ENCODE measurements at regions not wholly inside any gene's neighbourhood (a gene's known extent, or its start where the extent isn't known, plus 50 kb on each side); places are given as distances from the start of the nearest gene placed in this dataset.

DNA sequence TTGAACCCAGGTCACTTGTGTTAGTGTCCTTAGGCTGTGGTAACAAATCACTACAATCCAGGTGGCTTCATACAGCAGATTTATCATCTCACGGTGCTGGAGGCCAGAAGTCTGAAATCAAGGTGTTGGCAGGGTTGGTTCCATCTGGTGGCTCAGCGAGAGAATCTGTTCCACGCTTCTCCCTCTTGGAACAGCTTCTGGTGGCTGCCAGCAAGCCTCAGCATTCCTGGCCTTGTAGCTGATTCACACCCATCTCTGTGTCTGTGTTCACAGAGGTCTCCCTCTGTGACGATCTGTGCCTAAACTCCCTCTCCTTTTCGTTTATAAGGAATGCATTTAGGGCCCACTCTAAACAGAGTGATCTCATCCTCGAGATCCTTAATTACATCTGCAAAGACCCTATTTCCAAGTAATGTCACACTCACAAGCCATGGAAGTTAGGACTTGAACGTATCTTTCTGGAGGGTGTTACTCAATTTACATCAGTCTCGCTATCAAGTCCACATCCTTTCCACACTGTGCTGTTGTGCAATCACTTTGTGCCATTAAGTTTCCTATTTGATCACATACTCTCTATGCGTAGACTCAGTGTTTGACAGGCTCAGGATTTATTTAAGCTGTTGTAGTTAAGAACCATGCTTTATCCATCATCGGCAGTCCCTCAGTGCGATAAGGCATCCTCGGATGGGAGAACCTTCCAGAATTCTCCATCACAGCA is 164.4 kb downstream of the SOCS6 start:
- WGBS (ENCODE audit: insufficient coverage), result 91% methylated on average over 5 of the region's 12 CpGs
- no peaks in the 10 kb centered on the region for H3K79me2 ChIP-seq (ENCODE audit: insufficient read depth, low read length)
- Mint-ChIP-seq H3K27ac (no peak overlapping the region), H3K4me1 (peaks cover 7% of the 10 kb centered on the region), H3K27me3 (ENCODE audit: low read depth in 3 of 3) (no peaks in the 10 kb centered on the region), H3K9me3 (peaks cover 0 to 1% (median 0%) of the 10 kb centered on the region in 7 donors), H3K36me3 (no peaks in the 10 kb centered on the region), H3K4me3 (no peak overlapping the region)
- no peaks in the 10 kb centered on the region for H4K20me1 ChIP-seq (ENCODE audit: insufficient read depth, low read length)
- no peak overlapping the region for H3K9ac ChIP-seq (ENCODE audit: insufficient read depth, low read length, poor library complexity, severe bottlenecking)
- peaks cover 4 to 5% of the 10 kb centered on the region in 2 donors for H3K4me1 ChIP-seq (ENCODE audit: control insufficient read depth in 1 of 2, insufficient read depth in 2 of 2, low read length in 2 of 2)
- peak in 2 of 3 donors; percentile 19 to 24 for DNase-seq
- no peaks in the 10 kb centered on the region for H3K27me3 ChIP-seq (ENCODE audit: control insufficient read depth in 2 of 2, insufficient read depth in 2 of 2, low read length in 2 of 2)
- no peak overlapping the region for H3K4me2 ChIP-seq (replicated peaks; ENCODE audit: extremely low read depth, low read length, poor library complexity, severe bottlenecking)
- no peak overlapping the region for H2AFZ ChIP-seq (ENCODE audit: insufficient read depth, low read depth, low read length, poor library complexity, severe bottlenecking)
- no peaks in the 10 kb centered on the region for H3K36me3 ChIP-seq (replicated peaks in 1 of 2; ENCODE audit: control insufficient read depth in 1 of 2, insufficient read depth in 2 of 2, low read length in 2 of 2)
- no peak overlapping the region for H3K27ac ChIP-seq (ENCODE audit: low read depth in 1 of 2, low read length in 2 of 2)
- TF ChIP-seq, protein P1, sequence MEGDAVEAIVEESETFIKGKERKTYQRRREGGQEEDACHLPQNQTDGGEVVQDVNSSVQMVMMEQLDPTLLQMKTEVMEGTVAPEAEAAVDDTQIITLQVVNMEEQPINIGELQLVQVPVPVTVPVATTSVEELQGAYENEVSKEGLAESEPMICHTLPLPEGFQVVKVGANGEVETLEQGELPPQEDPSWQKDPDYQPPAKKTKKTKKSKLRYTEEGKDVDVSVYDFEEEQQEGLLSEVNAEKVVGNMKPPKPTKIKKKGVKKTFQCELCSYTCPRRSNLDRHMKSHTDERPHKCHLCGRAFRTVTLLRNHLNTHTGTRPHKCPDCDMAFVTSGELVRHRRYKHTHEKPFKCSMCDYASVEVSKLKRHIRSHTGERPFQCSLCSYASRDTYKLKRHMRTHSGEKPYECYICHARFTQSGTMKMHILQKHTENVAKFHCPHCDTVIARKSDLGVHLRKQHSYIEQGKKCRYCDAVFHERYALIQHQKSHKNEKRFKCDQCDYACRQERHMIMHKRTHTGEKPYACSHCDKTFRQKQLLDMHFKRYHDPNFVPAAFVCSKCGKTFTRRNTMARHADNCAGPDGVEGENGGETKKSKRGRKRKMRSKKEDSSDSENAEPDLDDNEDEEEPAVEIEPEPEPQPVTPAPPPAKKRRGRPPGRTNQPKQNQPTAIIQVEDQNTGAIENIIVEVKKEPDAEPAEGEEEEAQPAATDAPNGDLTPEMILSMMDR (IDR thresholded peaks at IDR 0.05), result no peak
- intact Hi-C loops (cut with micrococcal nuclease), result loop anchor here (5.0 kb wide), 1 partner anchor 256 kb away; no protein-coding TSS in a partner anchor
- H3K9me3 ChIP-seq (replicated peaks in 1 of 2; ENCODE audit: control insufficient read depth in 1 of 2, insufficient read depth in 1 of 2, low read length in 2 of 2), result no peaks in the 10 kb centered on the region
- H3K4me3 ChIP-seq (replicated peaks in 1 of 3; ENCODE audit: low read depth in 2 of 3, low read length in 3 of 3), result no peak overlapping the region

DNA sequence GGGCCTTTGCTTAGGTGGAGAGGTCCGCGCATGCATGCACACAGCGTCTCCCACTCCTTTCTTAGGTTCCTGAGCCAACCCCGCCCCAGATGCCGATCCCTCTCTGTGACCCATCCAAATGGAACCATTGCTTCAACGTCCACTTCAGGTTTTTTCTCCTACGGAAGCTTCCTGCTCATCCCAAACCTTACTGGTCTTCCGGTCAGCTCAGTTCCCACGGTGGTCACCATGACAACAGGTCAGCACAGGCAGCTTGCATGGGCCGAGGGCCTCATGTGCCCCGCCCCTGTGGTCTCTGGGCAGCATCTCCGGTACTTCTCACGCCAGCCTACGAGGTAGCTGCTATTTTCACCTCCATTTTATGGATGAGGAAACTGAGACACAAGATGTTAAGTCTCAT is 163.7 kb downstream of the SOCS6 start:
- Histone ChIP-seq H3K79me2 (ENCODE audit: insufficient read depth, low read length) (no peaks in the 10 kb centered on the region), H3K4me3 (replicated peaks in 1 of 3; ENCODE audit: low read depth in 2 of 3, low read length in 3 of 3) (no peak overlapping the region), H4K20me1 (ENCODE audit: insufficient read depth, low read length) (no peaks in the 10 kb centered on the region), H3K4me1 (ENCODE audit: control insufficient read depth in 1 of 2, insufficient read depth in 2 of 2, low read length in 2 of 2) (peaks cover 4 to 5% of the 10 kb centered on the region in 2 donors), H3K27me3 (ENCODE audit: control insufficient read depth in 2 of 2, insufficient read depth in 2 of 2, low read length in 2 of 2) (no peaks in the 10 kb centered on the region), H3K9me3 (replicated peaks in 1 of 2; ENCODE audit: control insufficient read depth in 1 of 2, insufficient read depth in 1 of 2, low read length in 2 of 2) (no peaks in the 10 kb centered on the region), H2AFZ (ENCODE audit: insufficient read depth, low read depth, low read length, poor library complexity, severe bottlenecking) (no peak overlapping the region), H3K27ac (ENCODE audit: low read depth in 1 of 2, low read length in 2 of 2) (no peak overlapping the region), H3K9ac (ENCODE audit: insufficient read depth, low read length, poor library complexity, severe bottlenecking) (no peak overlapping the region), H3K36me3 (replicated peaks in 1 of 2; ENCODE audit: control insufficient read depth in 1 of 2, insufficient read depth in 2 of 2, low read length in 2 of 2) (no peaks in the 10 kb centered on the region), H3K4me2 (replicated peaks; ENCODE audit: extremely low read depth, low read length, poor library complexity, severe bottlenecking) (no peak overlapping the region)
- Mint-ChIP-seq H3K4me1 (peaks cover 7% of the 10 kb centered on the region), H3K27me3 (ENCODE audit: low read depth in 3 of 3) (peaks cover 0 to 2% (median 0%) of the 10 kb centered on the region in 3 donors), H3K9me3 (peaks cover 0 to 1% (median 0%) of the 10 kb centered on the region in 7 donors), H3K36me3 (no peaks in the 10 kb centered on the region), H3K4me3 (no peak overlapping the region), H3K27ac (no peak overlapping the region)
- intact Hi-C loops (cut with micrococcal nuclease), result loop anchor here (5.0 kb wide), 1 partner anchor 255 kb away; no protein-coding TSS in a partner anchor
- TF ChIP-seq, protein P1 (IDR thresholded peaks at IDR 0.05), result no peak
- no peak for DNase-seq
- 95% methylated on average over 14 of the region's 14 CpGs for WGBS (ENCODE audit: insufficient coverage)

Data from CD14-positive monocyte (primary cell).